ENCODE measurements at regions not wholly inside any gene's neighbourhood (a gene's known extent, or its start where the extent isn't known, plus 50 kb on each side); places are given as distances from the start of the nearest gene placed in this dataset.

GRCh38 chr2:6290217-6291015 is 575.3 kb downstream of the CMPK2 start:
- 81% methylated on average over 9 of the region's 9 CpGs for WGBS
- H3K36me3 ChIP-seq, result no peaks in the 10 kb centered on the region
- H3K4me1 ChIP-seq, result no peaks in the 10 kb centered on the region
- TF ChIP-seq POLR2A (IDR thresholded peaks at IDR 0.05; ENCODE audit: low read depth) (no peak), EP300 (IDR thresholded peaks at IDR 0.05) (no peak), POLR2AphosphoS5 (IDR thresholded peaks at IDR 0.05) (no peak)
- TF ChIP-seq, protein P1, sequence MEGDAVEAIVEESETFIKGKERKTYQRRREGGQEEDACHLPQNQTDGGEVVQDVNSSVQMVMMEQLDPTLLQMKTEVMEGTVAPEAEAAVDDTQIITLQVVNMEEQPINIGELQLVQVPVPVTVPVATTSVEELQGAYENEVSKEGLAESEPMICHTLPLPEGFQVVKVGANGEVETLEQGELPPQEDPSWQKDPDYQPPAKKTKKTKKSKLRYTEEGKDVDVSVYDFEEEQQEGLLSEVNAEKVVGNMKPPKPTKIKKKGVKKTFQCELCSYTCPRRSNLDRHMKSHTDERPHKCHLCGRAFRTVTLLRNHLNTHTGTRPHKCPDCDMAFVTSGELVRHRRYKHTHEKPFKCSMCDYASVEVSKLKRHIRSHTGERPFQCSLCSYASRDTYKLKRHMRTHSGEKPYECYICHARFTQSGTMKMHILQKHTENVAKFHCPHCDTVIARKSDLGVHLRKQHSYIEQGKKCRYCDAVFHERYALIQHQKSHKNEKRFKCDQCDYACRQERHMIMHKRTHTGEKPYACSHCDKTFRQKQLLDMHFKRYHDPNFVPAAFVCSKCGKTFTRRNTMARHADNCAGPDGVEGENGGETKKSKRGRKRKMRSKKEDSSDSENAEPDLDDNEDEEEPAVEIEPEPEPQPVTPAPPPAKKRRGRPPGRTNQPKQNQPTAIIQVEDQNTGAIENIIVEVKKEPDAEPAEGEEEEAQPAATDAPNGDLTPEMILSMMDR (IDR thresholded peaks at IDR 0.05), result no peak
- DNase-seq (ENCODE audit: extremely low spot score), result no peak
- H3K4me3 ChIP-seq, result no peak overlapping the region
- H3K27ac ChIP-seq (replicated peaks in 1 of 4), result no peak overlapping the region
- H3K27me3 ChIP-seq, result no peaks in the 10 kb centered on the region
- H3K9me3 ChIP-seq, result no peaks in the 10 kb centered on the region
- intact Hi-C loops (cut with DNase I), result no loop called here

GRCh38 chr2:6294791-6295190 is 570.9 kb downstream of the CMPK2 start:
- no peak for TF ChIP-seq EP300 (IDR thresholded peaks at IDR 0.05)
- TF ChIP-seq, protein P1 (IDR thresholded peaks at IDR 0.05), result no peak
- TF ChIP-seq POLR2AphosphoS5 (IDR thresholded peaks at IDR 0.05), result no peak
- no peak for TF ChIP-seq POLR2A (IDR thresholded peaks at IDR 0.05; ENCODE audit: low read depth)
- Histone ChIP-seq H3K4me3 (no peak overlapping the region), H3K27me3 (no peaks in the 10 kb centered on the region), H3K9me3 (no peaks in the 10 kb centered on the region), H3K4me1 (no peaks in the 10 kb centered on the region), H3K27ac (replicated peaks in 1 of 4) (no peak overlapping the region), H3K36me3 (no peaks in the 10 kb centered on the region)
- DNase-seq (ENCODE audit: extremely low spot score), result no peak
- intact Hi-C loops (cut with DNase I), result no loop called here
- WGBS, result 76% methylated on average over 2 of the region's 2 CpGs

DNA sequence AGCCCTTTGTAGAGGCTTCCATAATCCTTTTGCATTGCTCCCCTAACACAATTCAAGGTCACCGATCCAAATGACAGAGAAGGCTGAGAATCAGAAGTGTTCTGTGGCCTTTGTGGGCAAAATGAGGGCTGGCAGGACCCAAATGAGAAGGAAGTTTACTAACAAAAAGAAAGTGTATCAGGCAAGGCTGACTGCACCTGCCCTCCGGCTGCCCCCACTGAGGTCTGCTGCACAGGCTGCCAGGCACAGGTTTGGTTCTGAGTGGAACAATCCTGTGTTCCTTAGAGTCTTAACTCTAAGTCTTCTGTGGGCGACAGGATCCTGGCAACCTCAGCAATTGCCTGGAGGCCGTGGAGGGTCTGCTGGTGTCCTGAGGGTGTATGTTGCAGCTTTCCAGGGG is 568.5 kb downstream of the CMPK2 start:
- Histone ChIP-seq H3K4me3 (no peak overlapping the region), H3K9me3 (no peaks in the 10 kb centered on the region), H3K27ac (replicated peaks in 1 of 4) (no peak overlapping the region), H3K4me1 (no peaks in the 10 kb centered on the region), H3K27me3 (no peaks in the 10 kb centered on the region), H3K36me3 (no peaks in the 10 kb centered on the region)
- DNase-seq (ENCODE audit: extremely low spot score), result no peak
- intact Hi-C loops (cut with DNase I), result no loop called here
- WGBS, result 94% methylated on average over 4 of the region's 4 CpGs
- TF ChIP-seq, protein P1 (IDR thresholded peaks at IDR 0.05), result no peak
- TF ChIP-seq EP300 (IDR thresholded peaks at IDR 0.05) (no peak), POLR2AphosphoS5 (IDR thresholded peaks at IDR 0.05) (no peak), POLR2A (IDR thresholded peaks at IDR 0.05; ENCODE audit: low read depth) (no peak)

- Histone ChIP-seq H3K27ac (replicated peaks in 1 of 4) (no peak overlapping the region), H3K36me3 (no peaks in the 10 kb centered on the region), H3K27me3 (no peaks in the 10 kb centered on the region), H3K4me1 (no peaks in the 10 kb centered on the region), H3K9me3 (no peaks in the 10 kb centered on the region), H3K4me3 (no peak overlapping the region)
- intact Hi-C loops (cut with DNase I), result no loop called here
- 98% methylated on average over 2 of the region's 2 CpGs for WGBS
- no peak for DNase-seq (ENCODE audit: extremely low spot score)
- no peak for TF ChIP-seq POLR2AphosphoS5 (IDR thresholded peaks at IDR 0.05)
- TF ChIP-seq POLR2A (IDR thresholded peaks at IDR 0.05; ENCODE audit: low read depth), result no peak
- TF ChIP-seq, protein P1 (IDR thresholded peaks at IDR 0.05), result no peak
- TF ChIP-seq EP300 (IDR thresholded peaks at IDR 0.05), result no peak
Measured at GRCh38 chr2:6301426-6301825, 564.3 kb downstream of the CMPK2 start.

DNA sequence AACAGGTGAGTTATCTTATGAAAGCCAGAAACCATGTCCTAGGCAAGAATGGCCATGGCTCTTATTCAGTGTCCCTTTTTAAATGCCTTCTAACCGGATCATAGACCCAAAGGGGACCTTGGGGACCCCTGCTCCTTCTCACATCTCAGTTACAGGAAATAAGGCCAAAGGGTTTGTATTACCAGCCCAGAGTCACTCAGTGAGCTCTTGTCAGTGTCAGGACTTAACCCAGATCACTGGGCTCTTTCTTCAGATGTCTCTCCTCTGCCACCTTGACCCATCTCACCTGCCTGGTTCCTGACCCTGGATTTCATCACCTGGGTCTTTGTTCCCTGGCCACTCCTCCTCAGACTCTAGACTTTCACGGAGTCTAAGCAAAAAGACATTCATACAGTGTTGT is 556.7 kb downstream of the CMPK2 start:
- 85% methylated on average over 2 of the region's 2 CpGs for WGBS
- Histone ChIP-seq H3K27ac (replicated peaks in 1 of 4) (no peak overlapping the region), H3K4me1 (no peaks in the 10 kb centered on the region), H3K4me3 (no peak overlapping the region), H3K9me3 (no peaks in the 10 kb centered on the region), H3K27me3 (peaks cover 0 to 16% (median 0%) of the 10 kb centered on the region in 4 donors), H3K36me3 (no peaks in the 10 kb centered on the region)
- no peak for DNase-seq (ENCODE audit: extremely low spot score)
- intact Hi-C loops (cut with DNase I), result no loop called here
- TF ChIP-seq POLR2A (IDR thresholded peaks at IDR 0.05; ENCODE audit: low read depth) (no peak), POLR2AphosphoS5 (IDR thresholded peaks at IDR 0.05) (no peak), EP300 (IDR thresholded peaks at IDR 0.05) (no peak)
- TF ChIP-seq, protein P1 (IDR thresholded peaks at IDR 0.05), result no peak
